Upper lobe of left lung (tissue), 6 donors: ENCODE measurements at regions not wholly inside any gene's neighbourhood (a gene's known extent, or its start where the extent isn't known, plus 50 kb on each side); places are given as distances from the start of the nearest gene placed in this dataset.
A peak's percentile ranks its signal among the peaks of the same experiment; 100 is the strongest.

Experiments
- ATAC-seq, 2 donors: fragments of 200-7000 bp; cut with Tn5 transposase; one replicate each; pipeline ENCODE4 v1.9.1; 2022; ENCODE audit warnings: mild to moderate bottlenecking in 2 of 2, moderate library complexity in 2 of 2; ENCODE audit not compliant: low FRiP score in 2 of 2
- DNase-seq, 2 donors: peaks; one replicate each; pipeline ENCODE4 v3.0.0-alpha.2; 2019 to 2020
- H3K27ac ChIP-seq, 4 donors: fragments of 200-600 bp; sonication (generic); one replicate each; pipeline ENCODE4 v1.5.1; 2016 to 2019
- H3K27me3 ChIP-seq, 4 donors: fragments of 200-600 bp; sonication (generic); one replicate each; pipeline ENCODE4 v1.5.1; 2017 to 2019
- H3K36me3 ChIP-seq, 4 donors: fragments of 200-600 bp; sonication (generic); one replicate each; pipeline ENCODE4 v1.5.1; 2016 to 2019
- H3K4me1 ChIP-seq, 4 donors: fragments of 200-600 bp; sonication (generic); one replicate each; pipeline ENCODE4 v1.5.1; 2018 to 2019
- H3K4me3 ChIP-seq, 4 donors: fragments of 200-600 bp; sonication (generic); one replicate each; pipeline ENCODE4 v1.5.1; 2017 to 2019; ENCODE audit warnings: mild to moderate bottlenecking in 2 of 4, moderate library complexity in 1 of 4
- H3K9me3 ChIP-seq, 4 donors: fragments of 200-600 bp; sonication (generic); one replicate each; pipeline ENCODE4 v1.5.1; 2018 to 2019
- EP300 ChIP-seq, 4 donors: sonication (generic); formaldehyde crosslinking; IDR thresholded peaks; one replicate each; pipeline ENCODE4 v1.5.1; 2017; ENCODE audit warnings: antibody characterized with exemption in 4 of 4, control low read depth in 2 of 4
- POLR2A ChIP-seq, 4 donors: fragments of 450-650 bp; IDR thresholded peaks; one replicate each; pipeline ENCODE4 v1.5.1; 2016 to 2017; ENCODE audit warnings: antibody characterized with exemption in 4 of 4, mild to moderate bottlenecking in 2 of 4
- POLR2AphosphoS5 ChIP-seq, 2 donors: sonication (generic); formaldehyde crosslinking; IDR thresholded peaks; one replicate each; pipeline ENCODE4 v1.5.1; 2017; ENCODE audit warnings: antibody characterized with exemption in 2 of 2
- WGBS, 2 donors: methylation state at CpG; one replicate each; pipeline ENCODE4 v1.1.5; 2017 to 2018; 5-methylcytosine and 5-hydroxymethylcytosine counted together
- TF ChIP-seq, protein P1 (sequence below), 6 experiments: fragments of 450-650 bp in 4 of 6; fragments of 200-600 bp in 2 of 6; sonication (generic) in 2 of 6; IDR thresholded peaks; one replicate each; pipeline ENCODE4 v1.5.1; 2016 to 2019; ENCODE audit warnings: antibody characterized with exemption in 6 of 6
- donor health status: DM: no; HTN: no; CAD: no; lungs with moderate emphysema.
- donor health status: DM: no; HTN: yes; CAD: no; lungs with severe emphysema.

DNA sequence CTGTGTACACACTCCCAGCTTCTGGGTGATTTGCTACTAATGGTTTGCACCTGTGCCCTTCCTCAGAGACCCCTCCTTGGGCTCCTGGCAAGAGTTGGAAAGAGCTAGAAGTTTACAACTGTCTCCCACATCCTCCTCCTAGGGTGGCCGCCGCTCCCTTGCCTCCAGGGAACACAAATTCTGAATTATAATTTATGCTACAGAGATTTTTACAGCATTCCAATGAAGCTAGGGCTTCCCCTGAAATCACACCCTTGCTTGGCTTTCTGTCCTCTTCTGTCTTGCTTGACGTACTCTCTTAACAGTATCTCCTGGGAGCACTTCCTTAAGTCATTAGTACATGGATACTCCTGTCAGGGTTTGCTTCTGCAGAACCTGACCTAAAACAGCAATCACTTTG, 180.2 kb downstream of the KCNA5 start:
- DNase-seq (no peak), ATAC-seq (no peak)
- no peaks in the 10 kb centered on the region for H3K27me3 ChIP-seq
- no peak overlapping the region for H3K27ac ChIP-seq
- TF ChIP-seq POLR2A (IDR thresholded peaks at IDR 0.05) = no peak
- TF ChIP-seq POLR2AphosphoS5 (IDR thresholded peaks at IDR 0.05) = no peak
- TF ChIP-seq, protein P1, sequence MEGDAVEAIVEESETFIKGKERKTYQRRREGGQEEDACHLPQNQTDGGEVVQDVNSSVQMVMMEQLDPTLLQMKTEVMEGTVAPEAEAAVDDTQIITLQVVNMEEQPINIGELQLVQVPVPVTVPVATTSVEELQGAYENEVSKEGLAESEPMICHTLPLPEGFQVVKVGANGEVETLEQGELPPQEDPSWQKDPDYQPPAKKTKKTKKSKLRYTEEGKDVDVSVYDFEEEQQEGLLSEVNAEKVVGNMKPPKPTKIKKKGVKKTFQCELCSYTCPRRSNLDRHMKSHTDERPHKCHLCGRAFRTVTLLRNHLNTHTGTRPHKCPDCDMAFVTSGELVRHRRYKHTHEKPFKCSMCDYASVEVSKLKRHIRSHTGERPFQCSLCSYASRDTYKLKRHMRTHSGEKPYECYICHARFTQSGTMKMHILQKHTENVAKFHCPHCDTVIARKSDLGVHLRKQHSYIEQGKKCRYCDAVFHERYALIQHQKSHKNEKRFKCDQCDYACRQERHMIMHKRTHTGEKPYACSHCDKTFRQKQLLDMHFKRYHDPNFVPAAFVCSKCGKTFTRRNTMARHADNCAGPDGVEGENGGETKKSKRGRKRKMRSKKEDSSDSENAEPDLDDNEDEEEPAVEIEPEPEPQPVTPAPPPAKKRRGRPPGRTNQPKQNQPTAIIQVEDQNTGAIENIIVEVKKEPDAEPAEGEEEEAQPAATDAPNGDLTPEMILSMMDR (IDR thresholded peaks at IDR 0.05) = no peak
- no peak for TF ChIP-seq EP300 (IDR thresholded peaks at IDR 0.05)
- H3K9me3 ChIP-seq = no peaks in the 10 kb centered on the region
- no peaks in the 10 kb centered on the region for H3K36me3 ChIP-seq
- 82 to 94% methylated on average over 3 of the region's 3 CpGs for WGBS, 2 donors
- no peaks in the 10 kb centered on the region for H3K4me1 ChIP-seq
- H3K4me3 ChIP-seq = no peak overlapping the region

DNA sequence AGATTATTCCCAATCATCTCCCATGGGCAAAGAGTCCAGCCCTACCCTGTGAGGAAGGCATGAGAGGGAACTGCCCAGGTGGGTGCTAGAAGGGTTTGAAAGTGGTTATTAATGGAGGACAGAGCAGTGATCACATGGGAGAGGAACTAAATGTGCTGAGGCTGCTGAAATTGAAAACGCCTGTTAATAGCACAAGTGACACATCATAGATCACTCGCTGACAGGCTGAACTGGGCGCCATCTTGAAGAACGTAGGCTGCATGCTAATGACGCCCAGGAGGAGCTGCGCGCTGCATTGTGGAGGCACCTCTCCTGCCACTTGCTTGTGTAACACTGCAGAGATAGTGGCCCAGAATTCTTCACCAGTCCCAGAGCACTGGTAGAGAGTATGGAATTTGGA, 182.9 kb downstream of the KCNA5 start:
- Histone ChIP-seq H3K4me1 (no peaks in the 10 kb centered on the region), H3K9me3 (no peaks in the 10 kb centered on the region), H3K4me3 (no peak overlapping the region), H3K27ac (no peak overlapping the region), H3K27me3 (no peaks in the 10 kb centered on the region), H3K36me3 (no peaks in the 10 kb centered on the region)
- TF ChIP-seq, protein P1 (IDR thresholded peaks at IDR 0.05) = no peak
- TF ChIP-seq POLR2A (IDR thresholded peaks at IDR 0.05) (no peak), EP300 (IDR thresholded peaks at IDR 0.05) (no peak), POLR2AphosphoS5 (IDR thresholded peaks at IDR 0.05) (no peak)
- DNase-seq (no peak), ATAC-seq (no peak)
- 94 to 97% methylated on average over 7 of the region's 7 CpGs for WGBS, 2 donors

DNA sequence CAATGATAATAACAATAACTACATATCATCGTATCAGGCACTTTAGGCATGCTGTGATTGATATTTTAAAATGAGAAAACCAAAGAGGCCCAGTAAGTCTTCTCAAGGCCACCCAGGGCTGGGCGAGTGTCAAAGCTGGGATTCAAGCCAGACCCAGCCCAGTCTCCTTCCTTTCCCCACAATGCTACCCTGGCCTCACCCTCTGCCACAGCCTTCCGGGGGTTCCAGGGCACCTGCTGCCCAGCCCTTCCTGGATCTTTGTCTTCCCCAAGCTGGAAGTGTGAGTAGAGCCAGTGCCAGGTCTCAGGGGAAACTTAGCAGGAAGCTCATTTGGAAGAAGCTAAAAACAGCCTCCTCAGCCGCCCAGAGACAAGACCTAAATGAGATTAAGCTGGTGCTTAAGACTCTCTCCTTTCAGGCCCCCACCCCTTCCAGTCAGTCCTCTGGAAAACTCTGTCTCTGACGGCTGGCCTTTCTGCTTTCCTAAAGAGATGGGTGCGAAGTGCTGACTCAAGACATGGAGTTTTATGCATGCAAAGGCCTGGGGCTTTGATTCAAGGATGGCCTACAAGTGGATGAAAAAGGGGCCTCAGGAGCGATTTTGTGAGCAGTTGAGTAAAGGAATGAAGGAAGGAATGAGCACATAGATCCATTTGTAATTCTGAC, 184.2 kb downstream of the KCNA5 start:
- Histone ChIP-seq H3K4me3 (no peak overlapping the region), H3K4me1 (no peaks in the 10 kb centered on the region), H3K27ac (no peak overlapping the region), H3K9me3 (no peaks in the 10 kb centered on the region), H3K27me3 (no peaks in the 10 kb centered on the region), H3K36me3 (no peaks in the 10 kb centered on the region)
- no peak for TF ChIP-seq EP300 (IDR thresholded peaks at IDR 0.05)
- no peak for TF ChIP-seq POLR2A (IDR thresholded peaks at IDR 0.05)
- peak in 1 of 2 donors; percentile 44 for TF ChIP-seq POLR2AphosphoS5 (IDR thresholded peaks at IDR 0.05)
- TF ChIP-seq, protein P1 (IDR thresholded peaks at IDR 0.05) = no peak
- no peak for ATAC-seq
- DNase-seq = no peak
- WGBS, 2 donors = 62 to 75% methylated on average over 7 of the region's 7 CpGs

DNA sequence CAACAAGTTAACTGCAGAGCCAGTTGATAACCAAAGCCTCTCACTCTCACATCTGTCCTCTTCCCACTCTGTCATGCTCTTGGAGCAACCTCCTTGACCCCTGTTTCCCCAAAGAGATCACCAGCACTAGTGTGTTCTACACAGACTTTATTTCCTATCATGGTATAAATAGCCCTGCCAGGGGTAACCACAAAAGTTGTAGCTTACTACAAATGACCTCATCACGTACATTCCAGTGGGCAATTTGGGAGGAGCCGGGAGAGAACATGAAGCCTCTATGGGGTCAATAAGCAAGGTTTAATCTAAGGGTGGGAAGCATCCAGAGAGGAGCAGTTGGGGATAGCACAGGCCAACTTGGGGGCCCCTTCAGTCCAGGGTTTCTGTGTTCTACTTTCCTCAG, 186.5 kb downstream of the KCNA5 start:
- Histone ChIP-seq H3K27me3 (no peaks in the 10 kb centered on the region), H3K4me3 (no peak overlapping the region), H3K36me3 (no peaks in the 10 kb centered on the region), H3K4me1 (no peaks in the 10 kb centered on the region), H3K27ac (no peak overlapping the region), H3K9me3 (no peaks in the 10 kb centered on the region)
- ATAC-seq (no peak), DNase-seq (no peak)
- WGBS, 2 donors = 75 to 90% methylated on average over 2 of the region's 2 CpGs
- TF ChIP-seq POLR2AphosphoS5 (IDR thresholded peaks at IDR 0.05) = no peak
- no peak for TF ChIP-seq EP300 (IDR thresholded peaks at IDR 0.05)
- TF ChIP-seq POLR2A (IDR thresholded peaks at IDR 0.05) = no peak
- TF ChIP-seq, protein P1 (IDR thresholded peaks at IDR 0.05) = no peak

DNA sequence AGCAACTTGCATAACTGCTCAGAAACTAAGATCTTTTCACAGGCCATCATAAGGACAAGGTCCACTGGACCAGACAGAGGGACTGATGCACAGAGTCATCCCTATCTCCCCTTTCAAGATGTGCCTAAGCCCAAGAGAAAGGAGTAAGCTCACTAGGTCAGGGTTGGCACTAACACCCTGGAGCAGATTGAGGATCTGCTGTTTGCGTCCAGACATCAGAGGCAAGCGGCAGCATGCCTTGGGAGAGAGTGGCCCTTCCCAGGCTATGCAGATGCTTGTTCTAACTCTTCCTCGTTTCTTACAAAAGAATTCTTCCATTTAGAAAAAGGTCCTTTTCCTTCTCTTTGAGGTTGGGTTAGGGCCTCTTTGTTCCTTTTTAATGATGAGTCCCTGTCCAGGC, 187.2 kb downstream of the KCNA5 start:
- no peak for TF ChIP-seq POLR2A (IDR thresholded peaks at IDR 0.05)
- TF ChIP-seq, protein P1 (IDR thresholded peaks at IDR 0.05) = no peak
- TF ChIP-seq EP300 (IDR thresholded peaks at IDR 0.05) = no peak
- no peak for TF ChIP-seq POLR2AphosphoS5 (IDR thresholded peaks at IDR 0.05)
- H3K9me3 ChIP-seq = no peaks in the 10 kb centered on the region
- H3K36me3 ChIP-seq = no peaks in the 10 kb centered on the region
- H3K27me3 ChIP-seq = no peaks in the 10 kb centered on the region
- no peak for ATAC-seq
- no peak overlapping the region for H3K4me3 ChIP-seq
- 91 to 92% methylated on average over 3 of the region's 3 CpGs for WGBS, 2 donors
- H3K27ac ChIP-seq = no peak overlapping the region
- no peak for DNase-seq
- H3K4me1 ChIP-seq = no peaks in the 10 kb centered on the region
